Stimulated activated CD4-positive, alpha-beta T cell treated with anti-CD3 and anti-CD28 coated beads, TNF-alpha, amount 100 ng/mL, for 24 hours (primary cell): ENCODE measurements at regions not wholly inside any gene's neighbourhood (a gene's known extent, or its start where the extent isn't known, plus 50 kb on each side); places are given as distances from the start of the nearest gene placed in this dataset.

ENCODE experiments used
- DNase-seq, 3 experiments: peaks; one replicate each; pipeline ENCODE4 v3.0.0-alpha.2; 2020; ENCODE audit warnings: low read depth in 3 of 3

GRCh38 chr12:58995666-58996363 is 75.5 kb upstream of the LRIG3 start:
- no peak for DNase-seq

GRCh38 chr12:58988643-58989344 is 68.5 kb upstream of the LRIG3 start:
- DNase-seq, result no peak

- DNase-seq, result no peak
These were observed 61.7 kb upstream of the LRIG3 start for GRCh38 chr12:58981961-58982360.

GRCh38 chr12:58980768-58981167 is 60.5 kb upstream of the LRIG3 start:
- DNase-seq, result no peak

GRCh38 chr12:58978717-58979116 is 58.4 kb upstream of the LRIG3 start:
- no peak for DNase-seq

GRCh38 chr12:58977476-58977875 is 57.2 kb upstream of the LRIG3 start:
- no peak for DNase-seq

GRCh38 chr12:58976146-58976545 is 55.8 kb upstream of the LRIG3 start:
- DNase-seq, result no peak
